K562 (cell line): ENCODE measurements at regions not wholly inside any gene's neighbourhood (a gene's known extent, or its start where the extent isn't known, plus 50 kb on each side); places are given as distances from the start of the nearest gene placed in this dataset.

Experiments used
- ELF2 ChIP-seq: fragments of 250-450 bp; sonication (Bioruptor Pico); IDR thresholded peaks from 2 replicates; pipeline ENCODE4 v1.5.0; 2021; ENCODE audit warnings: mild to moderate bottlenecking
- FOXA1 ChIP-seq: fragments of 450-650 bp; IDR thresholded peaks from 2 replicates; pipeline ENCODE4 v1.6.1; 2016; ENCODE audit warnings: mild to moderate bottlenecking, borderline replicate concordance
- GABPB2 ChIP-seq: fragments of 250-450 bp; sonication (Bioruptor Pico); conservative IDR thresholded peaks from 2 replicates; pipeline ENCODE4 v1.5.1; 2021; ENCODE audit warnings: mild to moderate bottlenecking
- GATAD2B ChIP-seq: fragments of 450-650 bp; IDR thresholded peaks from 2 replicates; pipeline ENCODE4 v1.6.1; 2017; ENCODE audit warnings: mild to moderate bottlenecking, borderline replicate concordance
- HDGF ChIP-seq: fragments of 450-650 bp; IDR thresholded peaks from 2 replicates; pipeline ENCODE4 v1.6.1; 2016
- HNRNPK ChIP-seq: fragments of 200-400 bp; formaldehyde crosslinking; IDR thresholded peaks from one replicate; pipeline ENCODE4 v1.6.1; 2018; ENCODE audit warnings: mild to moderate bottlenecking, low read depth, low read length; ENCODE audit not compliant: poor library complexity, severe bottlenecking
- JUN ChIP-seq, 2 experiments: sonication (generic) in 1 of 2; formaldehyde crosslinking in 1 of 2; IDR thresholded peaks; 2 replicates each; pipeline versions ENCODE4 v1.6.1 to v1.8.0; 2012 to 2022; ENCODE audit warnings: borderline replicate concordance in 2 of 2, mild to moderate bottlenecking in 2 of 2, improper control_type of control experiment in 1 of 2, low read depth in 1 of 2, low read length in 1 of 2, missing genetic modification reagents in 1 of 2
- LARP7 ChIP-seq: fragments of 450-650 bp; IDR thresholded peaks from 2 replicates; pipeline ENCODE4 v1.6.1; 2016
- NCOA2 ChIP-seq, 2 experiments: fragments of 450-650 bp; IDR thresholded peaks; 2 replicates each; pipeline ENCODE4 v1.6.1; 2018; ENCODE audit warnings: mild to moderate bottlenecking in 2 of 2, moderate library complexity in 1 of 2; ENCODE audit not compliant: partially characterized antibody in 2 of 2
- PURB ChIP-seq: sonication (generic); formaldehyde crosslinking; IDR thresholded peaks from 2 replicates; pipeline ENCODE4 v1.9.0; 2021; ENCODE audit warnings: low read depth, mild to moderate bottlenecking, missing genetic modification reagents
- RAD21 ChIP-seq, 2 experiments: fragments of 250-450 bp in 1 of 2; fragments of 450-650 bp in 1 of 2; sonication (Bioruptor Pico) in 1 of 2; formaldehyde crosslinking in 1 of 2; IDR thresholded peaks in 1 of 2; conservative IDR thresholded peaks in 1 of 2; 2 replicates each; pipeline versions ENCODE4 v1.4.0 to v1.8.0; 2020 to 2022; ENCODE audit warnings: mild to moderate bottlenecking in 2 of 2, moderate library complexity in 1 of 2
- SETDB1 ChIP-seq: IDR thresholded peaks from one replicate; pipeline ENCODE4 v1.6.1; 2012; ENCODE audit warnings: low read length, control low read depth, inconsistent platforms
- SIX5 ChIP-seq, 2 experiments: IDR thresholded peaks; 2 replicates each; pipeline ENCODE4 v1.6.1; 2011; ENCODE audit warnings: low read length in 2 of 2, borderline replicate concordance in 1 of 2, low read depth in 1 of 2, mild to moderate bottlenecking in 1 of 2, moderate library complexity in 1 of 2; ENCODE audit not compliant: insufficient read depth in 1 of 2
- SLC30A9 ChIP-seq: fragments of 250-450 bp; sonication (Bioruptor Pico); IDR thresholded peaks from 2 replicates; pipeline ENCODE4 v1.8.0; 2022; ENCODE audit warnings: mild to moderate bottlenecking, moderate library complexity
- SMARCA4 ChIP-seq: fragments of 450-650 bp; IDR thresholded peaks from 2 replicates; pipeline ENCODE4 v1.6.1; 2016
- SRSF7 ChIP-seq: fragments of 200-400 bp; formaldehyde crosslinking; optimal IDR thresholded peaks from 2 replicates; pipeline ENCODE3; 2017; ENCODE audit warnings: mild to moderate bottlenecking, low read depth, low read length
- TAF15 ChIP-seq: fragments of 200-400 bp; formaldehyde crosslinking; IDR thresholded peaks from 2 replicates; pipeline ENCODE4 v1.6.1; 2017; ENCODE audit warnings: mild to moderate bottlenecking, low read depth, low read length, moderate library complexity
- XRCC5 ChIP-seq: fragments of 200-400 bp; formaldehyde crosslinking; IDR thresholded peaks from 2 replicates; pipeline ENCODE4 v1.6.1; 2017; ENCODE audit warnings: low read depth, mild to moderate bottlenecking, low read length
- ZBTB8A ChIP-seq: fragments of 450-650 bp; IDR thresholded peaks from 2 replicates; pipeline ENCODE4 v1.6.1; 2018; ENCODE audit warnings: mild to moderate bottlenecking, moderate library complexity; ENCODE audit not compliant: partially characterized antibody
- TF ChIP-seq, protein P1 (sequence below): fragments of 450-650 bp; IDR thresholded peaks from 2 replicates; pipeline ENCODE4 v1.6.1; 2018; ENCODE audit not compliant: partially characterized antibody
- TF ChIP-seq, protein P2 (sequence below): conservative IDR thresholded peaks from 2 replicates; pipeline ENCODE4 v1.6.1; 2011; ENCODE audit warnings: low read depth, mild to moderate bottlenecking, low read length; ENCODE audit not compliant: control insufficient read depth
- TF ChIP-seq, protein P3 (sequence below): sonication (generic); formaldehyde crosslinking; IDR thresholded peaks from 2 replicates; pipeline ENCODE4 v1.5.0; 2020; ENCODE audit warnings: missing genetic modification reagents

DNA sequence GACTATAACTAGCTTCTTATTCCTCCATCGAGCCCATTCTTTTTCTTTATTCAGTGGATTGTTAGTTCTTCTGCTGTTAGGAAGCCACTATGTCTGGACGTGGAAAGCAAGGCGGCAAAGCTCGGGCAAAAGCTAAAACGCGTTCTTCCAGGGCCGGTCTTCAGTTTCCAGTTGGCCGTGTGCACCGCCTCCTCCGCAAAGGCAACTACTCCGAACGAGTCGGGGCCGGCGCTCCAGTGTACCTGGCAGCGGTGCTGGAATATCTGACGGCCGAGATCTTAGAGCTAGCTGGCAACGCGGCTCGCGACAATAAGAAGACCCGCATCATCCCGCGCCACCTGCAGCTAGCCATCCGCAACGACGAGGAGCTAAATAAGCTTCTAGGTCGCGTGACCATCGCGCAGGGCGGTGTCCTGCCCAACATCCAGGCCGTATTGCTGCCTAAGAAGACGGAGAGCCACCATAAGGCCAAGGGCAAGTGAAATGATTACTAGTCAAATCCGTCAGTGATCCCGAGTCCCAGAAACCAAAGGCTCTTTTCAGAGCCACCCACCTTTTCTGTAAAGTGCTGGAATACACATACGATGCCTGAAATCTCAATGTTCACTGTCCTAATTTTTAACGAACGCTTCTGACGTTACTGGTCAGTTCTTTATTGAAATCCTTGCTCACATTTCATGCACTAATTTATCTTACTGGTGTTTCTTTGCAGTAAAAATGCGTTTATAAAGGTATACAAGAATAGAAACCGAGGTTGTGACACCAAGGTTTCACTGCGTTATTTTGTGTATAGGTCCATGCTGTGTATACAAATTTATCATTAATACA lies 129.9 kb downstream of the HFE start (continued):
- TF ChIP-seq, protein P1, sequence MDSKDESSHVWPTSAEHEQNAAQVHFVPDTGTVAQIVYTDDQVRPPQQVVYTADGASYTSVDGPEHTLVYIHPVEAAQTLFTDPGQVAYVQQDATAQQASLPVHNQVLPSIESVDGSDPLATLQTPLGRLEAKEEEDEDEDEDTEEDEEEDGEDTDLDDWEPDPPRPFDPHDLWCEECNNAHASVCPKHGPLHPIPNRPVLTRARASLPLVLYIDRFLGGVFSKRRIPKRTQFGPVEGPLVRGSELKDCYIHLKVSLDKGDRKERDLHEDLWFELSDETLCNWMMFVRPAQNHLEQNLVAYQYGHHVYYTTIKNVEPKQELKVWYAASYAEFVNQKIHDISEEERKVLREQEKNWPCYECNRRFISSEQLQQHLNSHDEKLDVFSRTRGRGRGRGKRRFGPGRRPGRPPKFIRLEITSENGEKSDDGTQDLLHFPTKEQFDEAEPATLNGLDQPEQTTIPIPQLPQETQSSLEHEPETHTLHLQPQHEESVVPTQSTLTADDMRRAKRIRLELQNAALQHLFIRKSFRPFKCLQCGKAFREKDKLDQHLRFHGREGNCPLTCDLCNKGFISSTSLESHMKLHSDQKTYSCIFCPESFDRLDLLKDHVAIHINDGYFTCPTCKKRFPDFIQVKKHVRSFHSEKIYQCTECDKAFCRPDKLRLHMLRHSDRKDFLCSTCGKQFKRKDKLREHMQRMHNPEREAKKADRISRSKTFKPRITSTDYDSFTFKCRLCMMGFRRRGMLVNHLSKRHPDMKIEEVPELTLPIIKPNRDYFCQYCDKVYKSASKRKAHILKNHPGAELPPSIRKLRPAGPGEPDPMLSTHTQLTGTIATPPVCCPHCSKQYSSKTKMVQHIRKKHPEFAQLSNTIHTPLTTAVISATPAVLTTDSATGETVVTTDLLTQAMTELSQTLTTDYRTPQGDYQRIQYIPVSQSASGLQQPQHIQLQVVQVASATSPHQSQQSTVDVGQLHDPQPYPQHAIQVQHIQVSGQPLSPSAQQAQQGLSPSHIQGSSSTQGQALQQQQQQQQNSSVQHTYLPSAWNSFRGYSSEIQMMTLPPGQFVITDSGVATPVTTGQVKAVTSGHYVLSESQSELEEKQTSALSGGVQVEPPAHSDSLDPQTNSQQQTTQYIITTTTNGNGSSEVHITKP = peak; percentile 5
- no peak for TF ChIP-seq SLC30A9
- no peak; the same call in 1 of the 2 replicates for TF ChIP-seq LARP7
- TF ChIP-seq PURB (CRISPR knock-in tag) = no peak
- no peak for TF ChIP-seq GATAD2B
- TF ChIP-seq, protein P2, sequence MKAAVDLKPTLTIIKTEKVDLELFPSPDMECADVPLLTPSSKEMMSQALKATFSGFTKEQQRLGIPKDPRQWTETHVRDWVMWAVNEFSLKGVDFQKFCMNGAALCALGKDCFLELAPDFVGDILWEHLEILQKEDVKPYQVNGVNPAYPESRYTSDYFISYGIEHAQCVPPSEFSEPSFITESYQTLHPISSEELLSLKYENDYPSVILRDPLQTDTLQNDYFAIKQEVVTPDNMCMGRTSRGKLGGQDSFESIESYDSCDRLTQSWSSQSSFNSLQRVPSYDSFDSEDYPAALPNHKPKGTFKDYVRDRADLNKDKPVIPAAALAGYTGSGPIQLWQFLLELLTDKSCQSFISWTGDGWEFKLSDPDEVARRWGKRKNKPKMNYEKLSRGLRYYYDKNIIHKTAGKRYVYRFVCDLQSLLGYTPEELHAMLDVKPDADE = peak; percentile 74; the same call in 1 of the 2 replicates
- TF ChIP-seq ZBTB8A = no peak
- no peak for TF ChIP-seq SETDB1
- TF ChIP-seq JUN (IDR thresholded peaks at IDR 0.05; ENCODE audit: borderline replicate concordance, low read depth, low read length) = peak; percentile 50; the same call in 1 of the 2 replicates
- peak; percentile 94 for TF ChIP-seq JUN (CRISPR knock-in tag; IDR thresholded peaks at IDR 0.05; ENCODE audit: borderline replicate concordance)
- TF ChIP-seq SIX5 (IDR thresholded peaks at IDR 0.05; ENCODE audit: borderline replicate concordance in 1 of 2, insufficient read depth in 1 of 2, low read depth in 1 of 2, low read length in 2 of 2) = no peak
- TF ChIP-seq, protein P3, sequence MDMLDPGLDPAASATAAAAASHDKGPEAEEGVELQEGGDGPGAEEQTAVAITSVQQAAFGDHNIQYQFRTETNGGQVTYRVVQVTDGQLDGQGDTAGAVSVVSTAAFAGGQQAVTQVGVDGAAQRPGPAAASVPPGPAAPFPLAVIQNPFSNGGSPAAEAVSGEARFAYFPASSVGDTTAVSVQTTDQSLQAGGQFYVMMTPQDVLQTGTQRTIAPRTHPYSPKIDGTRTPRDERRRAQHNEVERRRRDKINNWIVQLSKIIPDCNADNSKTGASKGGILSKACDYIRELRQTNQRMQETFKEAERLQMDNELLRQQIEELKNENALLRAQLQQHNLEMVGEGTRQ (CRISPR knock-in tag) = peak; percentile 72
- TF ChIP-seq HDGF = 0 out of 2 replicates have a peak, but pooled peaks have one; percentile 34
- 0 out of 2 replicates have a peak, but pooled peaks have one; percentile 77 for TF ChIP-seq TAF15
- TF ChIP-seq FOXA1 = no peak
- no peak for TF ChIP-seq HNRNPK
- peak; percentile 94; the same call in 1 of the 2 replicates for TF ChIP-seq XRCC5
- TF ChIP-seq SRSF7 = no peak
- peak; percentile 51 for TF ChIP-seq SMARCA4
- TF ChIP-seq RAD21 (CRISPR knock-in tag; conservative IDR thresholded peaks at IDR 0.05 in 1 of 2, IDR thresholded peaks at IDR 0.05 in 1 of 2) = peak; percentile 53 to 62
- peak; percentile 47; the same call in 1 of the 2 replicates for TF ChIP-seq GABPB2 (CRISPR knock-in tag)
- no peak for TF ChIP-seq NCOA2 (IDR thresholded peaks at IDR 0.05; ENCODE audit: partially characterized antibody in 2 of 2)
- TF ChIP-seq ELF2 (CRISPR knock-in tag) = 0 out of 2 replicates have a peak, but pooled peaks have one; percentile 48
